HG03521 (cell line): ENCODE measurements at regions not wholly inside any gene's neighbourhood (a gene's known extent, or its start where the extent isn't known, plus 50 kb on each side); places are given as distances from the start of the nearest gene placed in this dataset.

ENCODE experiments used
- ATAC-seq: cut with Tn5 transposase; IDR thresholded peaks from one replicate; pipeline ENCODE4 v1.9.1; 2021; ENCODE audit warnings: mild to moderate bottlenecking, moderate library complexity; ENCODE audit not compliant: unreplicated experiment

DNA sequence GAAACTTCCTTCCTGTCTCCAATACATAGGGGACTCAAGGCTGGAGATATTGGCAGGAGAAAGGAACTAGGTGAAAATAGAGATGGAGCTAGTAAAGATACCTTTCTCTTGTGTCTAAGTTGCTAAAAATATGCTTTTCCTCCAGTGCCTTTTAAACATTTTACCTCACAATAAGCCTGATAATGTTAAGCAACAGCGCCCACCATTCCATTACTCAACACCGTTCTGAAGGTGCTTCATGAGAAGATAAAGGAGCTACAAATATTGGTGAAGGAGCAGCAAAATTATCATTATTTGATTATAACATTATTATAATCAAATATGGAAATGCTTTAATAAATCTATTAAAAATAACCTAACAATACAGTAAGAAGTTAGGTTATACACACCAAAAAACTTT, 83.6 kb upstream of the BARX2 start:
- ATAC-seq = no peak

DNA sequence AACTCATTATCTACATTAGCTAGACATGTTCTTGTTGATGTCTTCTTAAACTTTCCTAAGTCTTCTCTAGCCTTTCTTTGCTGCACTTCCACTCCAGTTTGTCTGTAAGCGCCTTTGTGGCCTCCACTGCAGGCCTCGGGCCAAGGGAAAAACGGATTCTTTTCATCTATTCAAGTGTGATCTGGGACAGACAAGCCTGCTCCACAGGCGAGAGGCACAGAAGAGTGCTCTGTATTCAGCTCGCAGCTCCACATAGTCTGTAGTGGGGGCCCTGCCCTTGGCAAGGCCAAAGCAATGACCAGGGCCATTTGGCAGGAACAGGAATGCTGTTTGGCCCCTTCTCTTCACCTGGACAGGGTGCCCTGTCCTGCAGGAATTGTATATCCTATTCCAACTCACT, 84.1 kb upstream of the BARX2 start:
- no peak for ATAC-seq

DNA sequence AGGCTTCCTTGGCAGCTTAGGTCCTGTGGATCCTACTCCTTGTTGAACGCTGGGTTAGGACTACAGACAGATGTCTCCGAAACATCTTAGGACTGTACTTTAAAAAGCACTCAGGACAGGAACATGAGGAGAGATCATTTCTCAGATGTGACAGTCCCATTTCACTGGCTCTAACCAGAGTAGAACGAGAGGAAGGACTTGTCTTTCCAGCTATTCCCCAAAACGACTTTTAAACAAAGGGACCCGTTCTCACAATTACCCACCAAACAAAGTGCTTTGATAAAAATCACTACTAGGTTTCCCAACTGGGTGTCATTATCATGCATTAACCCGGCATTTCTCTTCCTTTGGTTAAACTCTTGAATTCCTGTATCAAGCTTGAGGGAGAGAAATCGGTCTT, 84.7 kb upstream of the BARX2 start:
- no peak for ATAC-seq

DNA sequence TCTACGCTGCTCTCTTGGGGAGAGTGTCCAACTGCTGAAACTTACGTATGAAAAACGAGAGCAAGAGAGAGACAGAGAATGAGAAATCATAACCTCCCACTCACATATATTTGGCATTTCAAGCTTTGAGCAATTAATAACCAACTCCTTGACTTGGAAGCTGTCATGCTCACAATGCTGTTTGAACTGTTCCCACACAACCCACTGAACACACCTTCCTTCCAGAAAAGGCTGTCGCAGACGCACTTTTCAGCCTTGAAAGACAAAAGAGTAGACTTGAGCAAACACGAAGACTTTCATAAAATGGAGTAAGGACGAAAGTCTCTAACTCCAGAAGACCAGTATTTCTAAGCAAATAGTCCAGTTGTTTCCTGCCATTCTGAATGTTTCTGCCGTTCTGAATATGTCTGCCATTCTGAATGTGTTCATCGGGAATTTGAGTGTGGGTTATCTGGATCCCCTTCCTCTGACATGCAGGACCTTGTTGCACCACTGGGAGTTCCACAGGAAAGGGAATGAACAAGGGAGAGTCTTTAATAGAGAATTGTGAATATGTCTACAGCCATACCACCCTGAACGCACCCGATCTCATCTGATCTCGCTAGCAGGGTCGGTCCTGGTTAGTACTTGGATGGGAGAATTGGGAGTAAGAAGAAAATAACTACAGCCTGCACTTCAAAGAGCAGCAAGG, 86.2 kb upstream of the BARX2 start:
- no peak for ATAC-seq

DNA sequence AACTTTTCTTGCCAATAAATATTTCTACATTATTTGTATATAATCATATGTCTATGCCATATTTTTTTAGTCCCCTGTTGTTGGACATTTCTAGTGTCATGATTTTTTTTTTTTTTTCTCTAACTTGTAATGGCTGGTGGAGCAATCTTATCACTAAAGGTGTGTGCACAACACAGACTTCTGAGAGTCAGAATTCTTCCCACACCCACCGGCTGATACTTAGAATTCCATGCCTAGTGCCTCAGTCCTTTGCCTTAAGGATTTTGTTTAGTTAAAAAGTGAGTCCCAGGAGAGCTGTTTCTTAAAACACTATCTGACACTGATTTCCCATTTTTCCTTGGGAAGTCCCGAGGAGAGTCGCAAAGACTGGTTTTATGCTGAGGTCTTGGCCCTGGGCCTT, 87.7 kb upstream of the BARX2 start:
- ATAC-seq = no peak

DNA sequence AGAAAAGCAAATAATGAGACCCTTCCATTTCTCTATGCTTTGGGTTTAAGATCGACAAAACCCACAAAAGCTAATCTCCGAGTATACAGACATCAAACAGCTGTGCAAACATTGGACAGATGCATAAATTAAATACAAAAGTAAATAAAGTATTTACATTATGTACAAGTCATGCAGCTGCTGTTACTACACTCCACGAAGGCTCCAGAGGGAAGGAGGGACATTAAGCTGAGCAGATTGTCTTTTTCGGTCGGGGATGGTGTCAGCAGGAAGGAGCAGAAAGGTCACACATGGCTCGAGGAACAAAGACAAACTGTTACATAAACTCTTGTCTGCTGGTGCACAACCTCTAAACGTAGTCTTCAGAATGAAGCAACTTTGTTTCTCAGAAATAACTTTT, 88.8 kb upstream of the BARX2 start:
- ATAC-seq = no peak

DNA sequence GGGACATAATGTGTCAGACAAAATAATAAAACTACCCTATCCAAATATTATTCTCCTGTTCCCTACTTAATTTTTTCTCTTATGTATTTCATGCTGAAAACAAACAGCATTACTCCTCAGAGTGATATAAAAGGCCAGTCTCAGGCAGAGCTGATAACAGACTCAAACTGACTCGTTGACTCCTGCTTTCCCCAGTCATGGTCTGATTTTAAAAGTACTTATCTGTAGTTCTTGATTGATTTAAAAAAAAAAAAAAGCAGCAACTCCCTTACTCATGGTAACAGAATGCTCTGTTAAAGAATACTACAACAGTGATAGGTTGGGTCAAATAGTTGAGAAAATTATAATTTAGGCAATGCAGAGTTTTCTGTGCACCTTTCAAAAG, 90.3 kb upstream of the BARX2 start:
- ATAC-seq = no peak

DNA sequence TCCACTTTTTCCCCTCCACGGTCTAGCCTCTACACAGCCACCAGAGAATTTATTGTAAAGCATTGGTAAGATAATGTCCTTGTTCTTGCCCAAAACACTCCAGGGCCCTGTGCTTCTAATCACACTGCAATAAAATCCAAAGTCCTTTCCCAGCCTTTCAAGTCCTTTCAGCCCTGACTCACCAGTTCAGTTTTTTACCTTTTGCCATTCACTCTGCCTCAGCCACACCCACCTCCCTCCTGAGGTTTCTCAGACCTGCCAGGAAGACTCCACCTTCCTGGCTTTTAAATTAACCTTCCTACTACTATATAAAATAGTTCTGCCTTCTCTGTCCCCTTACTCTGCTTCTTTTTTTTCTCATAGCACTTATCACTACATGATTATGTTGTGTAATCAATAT, 91.0 kb upstream of the ARHGAP32 start:
- ATAC-seq = no peak

DNA sequence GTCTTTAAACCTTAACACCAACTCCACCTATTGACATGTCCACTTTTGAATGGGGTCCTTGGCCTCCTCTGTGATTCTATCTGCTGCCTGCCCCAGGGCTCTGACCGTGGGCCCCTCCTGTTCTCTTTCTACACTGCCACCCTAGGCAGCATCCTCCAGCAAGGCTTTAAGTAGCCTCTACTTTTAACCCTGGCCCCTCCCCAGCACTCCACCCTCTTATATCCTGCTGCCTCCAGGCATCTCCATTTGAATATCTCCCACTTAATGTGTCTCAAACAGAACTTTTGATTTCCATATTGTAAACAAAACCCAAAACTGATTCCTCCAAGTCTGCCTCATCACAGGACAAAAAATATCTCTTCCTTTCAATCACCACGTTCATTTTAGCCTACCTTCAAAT, 90.5 kb upstream of the ARHGAP32 start:
- no peak for ATAC-seq

DNA sequence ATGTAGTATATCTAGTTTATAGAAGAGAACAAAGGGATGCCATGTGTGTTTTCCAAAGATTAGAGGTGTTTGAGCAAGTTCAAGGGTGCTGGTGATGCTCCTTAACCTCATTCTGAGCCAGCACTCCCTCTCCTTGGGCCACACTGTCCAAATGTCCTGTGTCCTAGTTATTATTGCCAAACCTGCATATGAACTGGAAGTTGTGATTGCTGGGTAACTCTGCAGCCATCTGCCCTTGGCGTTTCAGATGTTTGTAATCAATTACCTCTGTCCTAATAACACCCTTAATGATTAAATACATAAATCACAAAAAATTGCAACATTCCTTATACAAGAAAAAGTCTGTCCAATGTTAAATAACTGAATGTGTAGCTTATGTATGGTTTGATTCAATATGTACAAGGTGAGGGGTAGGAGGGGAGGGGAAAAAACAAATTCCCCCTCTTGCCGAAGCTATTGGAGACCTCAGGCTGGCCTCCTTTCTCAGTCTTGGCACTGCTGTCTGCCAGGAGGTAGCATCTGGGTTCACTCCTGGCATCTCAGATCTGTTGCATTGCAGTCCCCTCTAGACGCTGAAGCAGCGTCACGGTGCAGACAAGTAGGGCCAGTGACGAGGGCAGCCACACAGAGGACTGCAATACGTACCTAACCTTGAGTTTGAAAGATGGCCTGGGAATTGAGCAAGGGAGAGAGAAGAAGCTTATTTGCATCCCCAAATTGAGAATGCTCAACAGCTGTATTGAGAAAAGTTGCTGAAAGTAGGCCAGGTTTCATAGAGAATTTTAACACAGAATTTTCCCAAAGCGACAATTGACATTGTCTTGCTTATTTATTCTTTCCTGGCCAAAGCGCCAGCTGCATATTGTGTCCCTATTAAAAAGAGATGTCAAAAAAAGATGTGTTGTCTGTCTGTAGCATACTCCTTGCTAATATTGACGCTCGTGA, 89.6 kb upstream of the ARHGAP32 start:
- ATAC-seq = no peak

DNA sequence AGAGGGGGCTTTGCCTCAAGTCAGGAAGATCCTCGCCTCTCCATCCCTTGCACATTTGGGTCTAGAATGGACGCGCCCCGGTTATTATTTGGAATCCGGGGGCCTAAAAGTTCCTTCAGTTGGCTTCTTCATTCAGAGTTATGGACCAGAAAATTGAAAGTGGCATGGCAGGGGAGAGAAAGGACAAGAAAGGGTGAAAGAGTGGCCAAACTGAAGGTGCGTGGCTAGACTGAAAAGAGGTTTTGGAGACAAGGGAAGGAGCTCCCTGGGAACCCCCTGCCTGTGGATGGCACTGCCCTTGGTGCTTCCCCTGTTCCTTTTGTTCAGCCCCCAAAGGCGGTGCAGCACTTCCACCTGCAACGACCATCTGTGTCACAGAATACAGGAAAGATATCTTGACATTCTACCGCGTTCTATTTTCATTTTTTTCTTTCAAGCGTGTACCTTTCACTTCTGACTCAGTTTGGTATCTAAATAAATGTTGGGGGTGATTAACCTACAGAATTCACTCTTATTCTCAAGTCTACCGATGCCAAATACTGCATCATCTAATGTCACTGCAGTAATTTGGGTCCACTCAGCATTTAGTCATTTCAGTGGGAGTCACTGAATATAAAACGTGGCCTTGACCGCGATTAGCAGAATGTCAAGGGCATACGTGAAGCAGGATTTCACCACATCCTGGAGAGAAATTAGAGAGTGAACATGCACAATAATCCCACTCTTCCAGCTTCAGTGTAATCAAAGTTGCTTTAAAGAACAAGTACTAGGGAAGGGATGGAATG, 88.1 kb upstream of the ARHGAP32 start:
- ATAC-seq = no peak

DNA sequence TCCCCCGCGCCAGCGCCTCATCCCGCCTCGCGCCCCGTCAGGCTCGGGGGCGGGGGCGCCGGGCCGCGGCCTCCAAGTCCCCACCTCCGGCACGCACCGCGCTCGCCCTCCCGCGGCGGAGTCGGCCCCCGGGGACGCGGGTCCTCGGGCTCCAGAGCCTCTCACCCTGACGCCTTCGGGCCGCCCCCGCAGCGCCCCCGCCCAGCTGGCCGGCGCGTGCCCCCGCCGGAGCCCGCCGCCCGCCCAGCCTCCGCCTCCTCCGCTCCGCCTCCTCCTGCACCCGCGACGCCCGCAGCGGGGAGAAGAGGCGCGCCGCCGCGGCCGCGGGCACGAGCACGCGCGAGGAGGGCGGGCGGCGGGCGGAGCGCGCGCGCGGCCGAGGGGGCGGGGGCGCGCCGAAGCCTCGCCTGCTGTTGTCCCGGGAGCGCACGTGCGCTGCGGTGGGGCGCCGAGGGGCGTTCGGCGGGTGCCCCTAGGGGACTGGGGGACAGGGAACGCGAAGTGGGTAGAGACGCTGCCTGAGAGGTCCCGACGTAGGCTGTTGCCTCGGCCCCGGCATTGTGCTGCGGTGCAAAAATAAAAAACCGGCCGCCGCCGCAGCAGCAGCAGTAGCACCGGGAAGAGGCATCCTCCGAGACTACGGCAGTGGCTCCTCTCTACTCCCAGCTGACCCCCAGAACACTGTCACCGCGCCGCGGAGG, 87.4 kb upstream of the ARHGAP32 start:
- peak; percentile 54 for ATAC-seq

DNA sequence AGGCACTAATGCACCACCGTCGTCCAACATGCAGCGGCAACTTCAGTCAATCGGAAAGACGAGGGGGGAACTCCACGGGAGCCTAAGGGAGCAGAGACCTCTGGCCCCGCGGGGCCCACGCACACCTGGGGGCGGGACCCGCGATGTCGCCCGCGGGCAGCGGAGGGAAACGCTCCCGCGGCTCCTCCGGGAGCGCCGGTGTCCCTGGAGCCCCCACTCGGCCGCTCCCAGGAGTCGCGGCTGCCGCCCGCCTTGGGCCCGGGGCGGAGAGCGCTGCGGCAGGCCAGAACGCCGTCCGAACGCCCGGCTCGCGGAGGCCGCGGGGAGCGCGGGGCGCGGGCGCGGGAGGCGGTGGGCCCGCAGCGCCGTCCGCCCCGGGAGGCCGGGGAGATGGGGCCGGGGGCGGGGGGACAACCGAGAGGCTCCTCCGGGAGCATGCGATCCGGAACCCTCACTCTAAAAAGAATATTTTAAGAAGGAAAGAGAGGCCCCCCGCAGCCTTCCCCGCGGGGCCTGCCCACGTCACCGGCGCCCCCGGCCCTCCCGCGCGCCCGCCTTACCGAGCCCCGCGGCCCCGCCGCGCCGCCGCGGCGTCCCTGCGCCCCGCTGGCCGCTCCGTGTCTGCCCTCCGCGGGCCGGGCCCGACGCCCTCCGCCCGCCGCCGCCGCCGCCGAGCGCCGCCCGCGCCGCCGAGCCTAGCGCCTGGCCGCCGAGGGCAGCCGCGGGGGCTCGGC, 86.6 kb upstream of the ARHGAP32 start:
- peak; percentile 28 for ATAC-seq

DNA sequence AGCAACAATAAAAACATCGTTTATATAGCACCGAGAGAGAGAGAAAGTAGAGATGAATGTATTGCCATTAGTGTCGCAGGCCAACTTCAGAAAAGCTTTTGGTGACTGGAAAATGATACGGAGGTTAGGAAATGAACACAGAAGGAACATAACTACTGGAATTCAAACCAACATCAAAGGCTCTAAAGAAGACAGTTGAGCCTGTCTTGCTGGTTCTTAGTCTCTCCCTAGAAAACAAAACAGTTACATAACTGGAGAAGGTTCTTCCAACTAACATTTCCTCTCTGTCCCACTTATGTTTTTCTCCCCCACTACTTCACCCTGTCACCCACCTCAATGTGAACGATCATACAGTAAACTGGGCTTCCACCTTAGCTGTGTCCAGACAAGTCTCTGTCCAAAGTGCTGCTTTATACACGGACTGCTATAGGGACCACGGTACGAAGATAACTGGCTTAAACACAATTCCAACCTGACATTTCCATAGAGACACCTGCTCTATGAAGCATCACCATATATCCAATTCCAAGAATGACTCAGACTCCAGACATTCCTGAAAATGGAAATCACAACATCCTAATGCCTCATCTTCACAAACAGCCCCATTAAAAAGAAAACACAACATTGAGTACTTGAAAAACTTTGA, 85.2 kb upstream of the ARHGAP32 start:
- ATAC-seq = no peak

DNA sequence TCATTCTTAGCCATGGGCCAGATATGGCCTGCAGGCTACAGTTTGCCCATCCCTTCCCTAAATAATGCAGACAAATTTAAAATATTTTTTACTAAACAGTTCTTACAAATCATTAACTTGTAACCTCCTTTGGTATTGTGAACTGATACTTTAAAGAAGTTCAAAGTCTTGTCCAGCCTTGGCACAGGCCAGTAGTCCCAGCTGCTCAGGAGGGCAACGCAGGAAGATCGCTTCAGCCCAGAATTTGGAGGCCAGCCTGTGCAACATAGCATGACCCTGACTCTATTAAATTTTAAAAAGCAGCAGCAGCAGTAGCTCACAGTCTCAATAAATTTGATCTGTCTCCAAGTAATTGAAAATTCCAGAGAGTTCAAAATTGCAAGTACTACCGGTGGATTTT, 83.7 kb upstream of the ARHGAP32 start:
- no peak for ATAC-seq

DNA sequence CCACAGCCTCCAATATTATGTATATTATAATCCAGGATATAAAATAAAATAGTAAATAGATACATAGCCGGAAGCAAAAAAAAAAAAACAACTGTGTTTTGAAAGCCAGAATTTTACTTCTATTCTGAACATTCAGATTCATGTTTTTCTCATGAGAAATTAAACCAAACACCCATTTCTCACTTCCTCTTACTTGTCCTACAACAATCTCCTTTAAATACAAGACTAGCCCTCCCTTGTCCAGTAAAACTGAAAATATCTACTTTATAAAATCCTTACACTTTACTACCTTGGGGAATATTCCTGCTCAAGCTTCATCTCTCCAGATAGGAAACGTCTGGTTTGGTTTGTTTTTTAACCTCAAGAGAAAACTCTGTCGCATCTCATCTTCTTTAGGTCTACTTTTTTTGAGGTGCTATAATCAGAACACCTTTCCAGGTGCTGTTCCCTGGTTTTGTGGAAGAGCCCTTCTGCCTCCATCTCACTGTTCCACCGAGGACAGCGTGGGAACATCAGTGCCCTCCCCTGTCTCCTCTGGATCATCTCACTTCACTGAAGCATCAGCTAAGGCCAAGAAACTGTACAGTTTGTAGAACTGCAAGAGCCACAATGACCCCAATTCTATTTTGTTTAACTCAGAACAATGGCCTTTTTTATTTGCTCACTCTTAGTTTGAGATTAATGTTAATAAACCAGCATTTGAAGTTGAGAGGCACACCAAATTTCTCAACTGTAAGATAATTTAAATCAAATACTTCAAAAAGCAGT, 82.0 kb upstream of the ARHGAP32 start:
- no peak for ATAC-seq

DNA sequence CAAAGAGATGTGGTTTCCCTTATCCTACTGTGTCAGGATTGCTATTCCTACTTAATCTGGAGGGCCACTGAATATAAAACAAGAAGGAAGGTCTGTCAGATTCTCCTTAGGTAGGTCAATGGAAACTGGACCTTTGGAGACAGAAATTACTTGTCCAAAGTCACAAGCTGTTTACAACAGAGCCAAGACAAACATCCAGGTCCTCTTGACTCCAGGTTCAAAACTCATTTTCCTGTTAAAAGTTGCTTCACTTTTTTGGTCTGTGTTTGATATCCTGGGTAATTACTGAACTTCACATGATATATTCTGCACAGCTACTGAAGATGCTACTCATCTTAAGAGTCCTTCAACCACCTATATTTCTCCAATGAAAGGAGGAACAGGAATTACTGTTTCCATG, 81.2 kb upstream of the ARHGAP32 start:
- ATAC-seq = no peak

DNA sequence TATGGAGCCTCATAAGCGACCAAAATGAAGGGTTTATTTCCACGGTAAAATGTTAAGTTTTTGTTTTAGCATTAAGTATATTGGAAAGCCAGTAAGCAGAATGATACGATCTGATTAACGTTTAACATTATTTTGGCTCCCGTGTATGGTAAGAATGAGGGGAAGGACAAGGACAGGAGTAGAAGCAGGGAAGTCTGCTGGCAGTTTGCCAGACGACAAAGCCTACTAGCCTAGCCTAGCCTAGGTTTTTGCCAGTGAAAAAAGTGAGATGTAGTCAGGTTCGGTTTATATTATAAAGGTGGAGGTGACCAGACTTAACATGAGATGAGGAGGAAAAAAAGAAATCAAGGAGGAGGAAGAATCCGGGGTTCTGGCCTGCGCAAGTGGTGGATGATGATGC, 78.9 kb upstream of the ARHGAP32 start:
- no peak for ATAC-seq

DNA sequence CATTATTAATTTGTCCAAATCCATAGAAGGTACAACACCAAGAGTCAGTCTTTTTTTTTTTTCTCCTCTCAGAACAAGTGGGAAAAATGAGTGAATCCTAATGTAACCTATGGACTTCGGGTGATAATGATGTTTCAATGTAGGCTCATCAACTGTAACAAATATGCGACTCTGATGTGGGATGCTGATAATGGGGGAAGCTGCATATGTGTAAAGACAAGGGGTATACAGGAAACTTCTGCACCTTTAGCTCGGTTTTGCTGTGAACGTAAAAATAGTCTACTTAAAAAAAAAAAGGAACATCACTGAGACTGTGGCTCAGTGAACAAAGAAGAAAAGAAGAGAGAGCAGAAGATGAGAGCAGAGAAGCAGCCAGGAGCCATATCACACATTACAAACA, 78.3 kb upstream of the ARHGAP32 start:
- no peak for ATAC-seq
